ENCODE measurements at regions not wholly inside any gene's neighbourhood (a gene's known extent, or its start where the extent isn't known, plus 50 kb on each side); places are given as distances from the start of the nearest gene placed in this dataset.

- DNase-seq (ENCODE audit: low read depth), result no peak
- no peak for TF ChIP-seq CTCF (IDR thresholded peaks at IDR 0.05; ENCODE audit: insufficient read depth, low read depth, low read length)
- no peak overlapping the region for H3K4me3 ChIP-seq (ENCODE audit: low read depth, low read length)
These were observed 135.2 kb upstream of the PRDM9 start for GRCh38 chr5:23372177-23372576.

- no peak for DNase-seq (ENCODE audit: low read depth)
- no peak overlapping the region for H3K4me3 ChIP-seq (ENCODE audit: low read depth, low read length)
- no peak for TF ChIP-seq CTCF (IDR thresholded peaks at IDR 0.05; ENCODE audit: insufficient read depth, low read depth, low read length)
These were observed 139.0 kb upstream of the PRDM9 start for GRCh38 chr5:23368393-23368792.

DNA sequence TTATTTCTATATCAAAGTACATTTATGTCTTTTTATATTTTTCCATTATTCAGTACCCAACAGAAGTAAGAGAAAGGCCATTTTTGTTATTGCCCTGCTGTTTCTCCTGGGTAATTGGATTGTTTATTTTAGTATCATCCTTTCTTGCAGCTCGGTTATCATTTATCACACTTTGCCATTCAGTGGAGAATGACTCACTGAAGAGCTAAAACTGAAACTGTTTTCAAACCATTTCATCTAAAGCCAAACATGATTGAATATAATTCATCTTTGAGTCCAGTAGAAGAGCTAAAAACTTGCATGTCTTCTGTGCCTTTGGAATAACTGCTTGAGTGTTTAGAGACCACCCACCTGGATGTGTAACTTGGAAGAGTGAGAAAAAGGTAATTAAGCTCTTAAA, 139.5 kb upstream of the PRDM9 start:
- DNase-seq (ENCODE audit: low read depth), result no peak
- H3K4me3 ChIP-seq (ENCODE audit: low read depth, low read length), result no peak overlapping the region
- TF ChIP-seq CTCF (IDR thresholded peaks at IDR 0.05; ENCODE audit: insufficient read depth, low read depth, low read length), result no peak

DNA sequence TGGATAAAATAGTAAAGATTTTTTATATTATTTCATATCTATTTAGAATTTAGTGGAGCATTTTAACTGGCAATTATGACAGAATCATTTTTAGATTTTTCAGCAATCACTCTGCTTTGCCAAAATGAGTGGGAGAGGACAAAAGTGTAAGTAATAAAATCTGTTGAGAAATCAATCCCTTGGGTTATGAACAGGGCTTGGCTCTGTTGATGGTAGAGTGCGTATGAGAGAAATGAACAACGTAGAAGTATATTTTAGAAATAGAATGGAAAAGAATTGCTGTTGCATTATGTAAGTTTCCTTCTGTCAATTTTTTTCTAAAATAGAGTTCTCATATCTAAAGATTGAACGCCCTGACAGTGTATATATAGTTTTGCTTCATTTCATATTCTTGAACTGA, 154.1 kb upstream of the PRDM9 start:
- no peak overlapping the region for H3K4me3 ChIP-seq (ENCODE audit: low read depth, low read length)
- no peak for DNase-seq (ENCODE audit: low read depth)
- no peak for TF ChIP-seq CTCF (IDR thresholded peaks at IDR 0.05; ENCODE audit: insufficient read depth, low read depth, low read length)

GRCh38 chr5:23352446-23352845, 155.0 kb upstream of the PRDM9 start:
- DNase-seq (ENCODE audit: low read depth), result no peak
- H3K4me3 ChIP-seq (ENCODE audit: low read depth, low read length), result no peak overlapping the region
- TF ChIP-seq CTCF (IDR thresholded peaks at IDR 0.05; ENCODE audit: insufficient read depth, low read depth, low read length), result no peak

DNA sequence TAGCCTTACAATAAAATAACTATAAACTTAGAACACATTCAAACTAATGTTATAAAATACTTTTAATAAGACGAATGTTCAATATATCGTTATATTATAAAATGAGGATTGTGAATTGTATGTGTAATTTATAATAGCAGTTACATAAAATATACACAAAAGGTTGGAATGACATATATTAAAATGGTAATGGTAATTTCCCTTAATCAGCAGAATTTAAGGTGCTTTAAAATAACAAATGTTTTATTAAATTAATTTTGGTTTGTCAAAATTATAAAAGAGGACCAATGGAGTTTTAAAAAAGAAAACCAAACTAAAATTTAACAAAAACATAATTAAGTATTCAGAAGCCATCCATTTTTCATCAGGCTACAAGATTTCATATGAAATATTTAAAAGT, 164.3 kb upstream of the PRDM9 start:
- no peak for TF ChIP-seq CTCF (IDR thresholded peaks at IDR 0.05; ENCODE audit: insufficient read depth, low read depth, low read length)
- DNase-seq (ENCODE audit: low read depth), result no peak
- no peak overlapping the region for H3K4me3 ChIP-seq (ENCODE audit: low read depth, low read length)

DNA sequence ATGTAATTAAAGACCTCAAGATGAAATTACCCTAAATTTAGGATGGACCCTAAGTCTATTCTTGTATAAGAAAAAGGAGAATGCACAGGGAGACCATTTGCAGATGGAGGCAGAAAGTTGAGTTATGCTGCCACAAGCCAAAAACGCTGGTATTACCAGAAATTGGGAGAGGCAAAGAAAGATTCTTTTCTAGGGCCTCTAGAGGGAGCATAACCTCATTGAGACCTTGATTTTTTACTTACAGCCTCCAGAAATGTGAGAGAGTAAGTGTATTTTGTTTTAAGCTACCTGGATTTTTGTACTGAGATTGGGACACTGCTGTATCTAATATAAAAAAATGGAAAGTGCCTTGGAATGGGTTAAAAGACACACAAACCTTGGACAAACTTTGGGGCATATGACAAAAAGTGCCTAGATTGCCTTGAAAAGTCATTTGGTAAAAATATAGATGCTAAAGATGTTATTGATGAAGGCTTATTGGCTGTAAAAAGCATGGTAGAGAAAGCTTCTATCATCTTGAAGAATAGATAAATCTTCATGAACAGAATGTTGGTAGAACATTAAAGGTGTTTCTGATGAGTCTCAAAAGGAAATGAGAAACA, 174.7 kb upstream of the PRDM9 start:
- no peak overlapping the region for H3K4me3 ChIP-seq (ENCODE audit: low read depth, low read length)
- DNase-seq (ENCODE audit: low read depth), result no peak
- TF ChIP-seq CTCF (IDR thresholded peaks at IDR 0.05; ENCODE audit: insufficient read depth, low read depth, low read length), result no peak

Data from fibroblast of villous mesenchyme (primary cell).